Stromal cell of bone marrow (primary cell): ENCODE measurements at regions not wholly inside any gene's neighbourhood (a gene's known extent, or its start where the extent isn't known, plus 50 kb on each side); places are given as distances from the start of the nearest gene placed in this dataset.

Experiments
- DNase-seq: peaks from one replicate; pipeline ENCODE4 v3.0.0-alpha.2; 2012; ENCODE audit warnings: low read depth

DNA sequence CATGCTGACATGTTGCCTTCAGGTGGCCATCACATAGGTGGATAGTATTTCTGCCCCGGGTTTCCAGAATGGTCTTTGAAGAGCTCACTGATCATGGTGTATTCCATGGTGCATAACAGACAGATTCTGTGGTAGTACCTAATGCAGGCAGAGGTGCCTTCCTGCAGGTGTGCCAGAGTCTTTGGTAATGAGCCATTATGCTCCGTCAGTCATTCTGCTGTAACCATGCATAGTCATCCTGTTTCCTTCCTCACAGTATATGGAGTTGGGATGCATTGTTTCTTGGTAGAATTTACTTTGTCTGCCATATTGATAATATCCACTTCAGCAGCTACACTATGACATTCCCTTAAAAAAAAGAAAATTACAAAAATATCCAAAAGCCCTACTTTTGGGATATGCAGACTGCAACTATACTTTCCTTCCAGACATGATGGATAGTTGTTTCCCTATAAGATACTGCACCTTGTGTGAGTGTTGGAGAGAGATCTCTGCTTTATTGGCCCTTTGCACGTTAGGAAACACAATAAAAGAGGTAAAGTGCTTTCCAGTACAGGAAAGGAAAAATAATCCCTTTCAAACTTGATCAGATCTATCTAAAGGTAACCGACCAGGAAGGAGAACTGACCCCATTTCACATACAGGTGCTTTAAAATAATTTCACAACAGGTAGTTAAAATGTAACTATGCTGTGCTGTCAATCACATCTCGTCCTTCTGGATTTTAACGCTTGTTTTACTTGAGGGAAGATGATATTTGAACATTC, 537.5 kb upstream of the WWC1 start:
- no peak for DNase-seq

DNA sequence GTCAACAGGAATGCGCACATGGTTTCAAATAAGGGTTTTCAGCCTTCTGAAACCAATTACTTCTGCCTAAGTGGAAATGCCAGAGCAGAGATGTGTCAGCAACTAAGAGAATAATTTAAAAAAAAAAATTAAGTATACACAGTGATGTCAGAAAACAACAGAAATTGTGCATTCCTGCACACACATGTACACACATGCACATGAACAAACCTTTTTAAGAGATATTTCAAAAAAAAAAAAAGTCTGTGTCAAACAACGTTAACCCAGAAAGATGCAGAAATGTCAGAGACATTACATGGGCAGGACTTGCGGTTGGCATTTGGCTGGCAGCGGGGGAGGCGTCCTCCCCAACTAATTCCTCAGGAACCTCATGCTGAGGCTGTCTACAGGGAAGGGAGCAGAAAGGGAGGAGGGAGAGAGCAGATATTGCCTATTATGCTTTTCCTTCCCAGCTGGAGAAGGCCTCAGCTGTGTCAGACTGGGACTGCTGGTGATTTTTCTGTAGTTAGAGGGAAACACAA, 536.9 kb upstream of the WWC1 start:
- DNase-seq: no peak

DNA sequence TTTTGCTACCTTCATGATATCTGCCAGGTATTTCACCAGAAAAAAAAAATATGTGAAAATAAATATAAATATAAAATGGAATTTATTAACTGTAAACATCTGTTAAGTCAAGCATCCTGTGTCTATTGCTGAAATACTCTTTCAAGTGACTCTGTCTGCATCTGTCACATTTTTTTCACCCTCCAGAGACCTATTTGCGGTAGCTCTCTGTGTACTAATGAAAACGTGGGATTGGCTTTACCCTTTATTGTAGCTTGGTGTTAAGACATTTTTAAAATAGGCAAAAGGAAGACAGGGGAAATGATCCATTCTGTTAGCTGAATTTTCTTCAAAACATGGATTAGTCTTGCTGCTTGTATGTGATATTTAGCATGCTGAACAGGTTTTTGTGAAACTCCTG, 536.0 kb upstream of the WWC1 start:
- no peak for DNase-seq

DNA sequence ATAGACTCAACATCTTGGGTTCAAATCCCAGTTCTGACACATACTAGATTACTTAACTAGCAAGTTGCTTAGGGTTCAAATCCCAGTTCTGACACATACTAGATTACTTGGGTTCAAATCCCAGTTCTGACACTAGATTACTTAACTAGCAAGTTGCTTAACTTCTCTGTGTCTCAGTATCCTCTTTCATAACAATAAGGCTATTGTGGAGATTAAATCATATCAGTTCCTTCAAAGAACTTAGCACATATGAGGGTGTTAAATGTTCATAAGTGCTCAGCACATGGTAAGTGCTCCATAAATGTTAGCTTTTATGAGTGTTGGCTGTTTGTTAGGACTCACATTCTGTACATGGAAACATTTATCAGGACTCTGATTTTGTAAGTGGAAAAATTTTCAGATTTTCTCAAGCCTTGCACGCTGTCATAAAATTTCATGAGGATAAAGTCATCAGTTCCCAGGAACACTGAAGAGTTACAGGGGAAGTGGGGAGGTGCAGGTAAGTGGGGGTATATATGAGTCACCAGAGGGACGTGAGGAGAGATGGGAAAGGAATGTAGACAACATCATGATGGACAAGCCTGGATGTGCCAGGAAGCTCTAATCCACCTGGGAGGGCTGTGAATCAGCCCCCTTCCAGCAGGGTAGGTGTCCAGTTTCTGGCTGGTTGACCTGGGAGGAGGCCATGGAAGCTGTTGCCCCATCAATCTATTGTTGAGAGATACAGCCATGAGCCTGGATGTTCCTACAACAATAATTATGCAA, 532.2 kb upstream of the WWC1 start:
- no peak for DNase-seq

DNA sequence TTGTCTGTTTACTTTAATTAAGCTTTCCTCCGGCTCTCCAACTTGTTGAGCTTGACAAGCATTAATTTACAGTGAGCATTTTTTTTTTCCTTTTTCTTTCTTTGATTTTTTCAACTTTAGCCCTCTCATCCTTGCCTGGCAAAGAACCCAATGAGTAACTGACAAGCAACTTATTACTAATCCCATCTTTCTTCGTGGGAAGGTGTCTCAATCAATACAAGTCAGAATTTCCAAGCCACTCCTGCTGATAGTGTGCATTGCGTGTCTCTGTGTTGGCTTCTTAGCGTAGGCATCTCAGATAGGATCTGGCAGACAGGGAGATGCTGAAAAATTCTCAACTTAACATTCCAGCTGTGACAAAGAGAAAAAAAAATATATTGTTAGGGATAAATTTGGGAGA, 527.7 kb upstream of the WWC1 start:
- DNase-seq: peak; percentile 53

DNA sequence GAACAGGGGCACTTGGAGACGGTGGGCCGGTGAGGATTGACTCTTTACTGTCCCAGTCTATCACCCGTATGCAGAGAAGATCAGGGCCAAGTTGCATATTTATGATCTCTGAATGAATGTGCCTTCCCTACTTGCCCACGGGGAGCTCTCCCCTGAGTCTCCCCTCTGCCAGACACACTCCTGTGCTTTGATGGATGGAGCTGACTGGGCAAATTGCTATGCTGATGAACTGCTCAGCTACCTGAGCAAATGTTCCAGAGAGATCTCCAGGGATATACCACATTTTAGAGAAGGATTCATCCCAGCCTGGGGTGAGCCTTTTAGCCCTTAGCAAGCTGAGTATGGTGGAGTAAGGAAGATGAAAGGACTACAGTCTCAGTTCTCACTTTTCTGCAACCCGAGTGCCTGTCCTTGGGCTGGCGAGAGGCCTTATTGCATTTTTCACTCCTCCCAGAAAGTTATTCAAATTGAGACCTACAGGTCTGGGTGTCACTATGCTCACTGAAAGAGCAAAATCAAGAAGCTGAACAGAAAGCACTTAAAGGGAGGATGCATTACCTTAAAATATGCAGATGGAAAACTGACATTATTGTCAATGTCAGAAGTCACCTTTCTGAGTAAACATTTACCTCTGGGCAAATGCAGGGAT, 526.7 kb upstream of the WWC1 start:
- no peak for DNase-seq

DNA sequence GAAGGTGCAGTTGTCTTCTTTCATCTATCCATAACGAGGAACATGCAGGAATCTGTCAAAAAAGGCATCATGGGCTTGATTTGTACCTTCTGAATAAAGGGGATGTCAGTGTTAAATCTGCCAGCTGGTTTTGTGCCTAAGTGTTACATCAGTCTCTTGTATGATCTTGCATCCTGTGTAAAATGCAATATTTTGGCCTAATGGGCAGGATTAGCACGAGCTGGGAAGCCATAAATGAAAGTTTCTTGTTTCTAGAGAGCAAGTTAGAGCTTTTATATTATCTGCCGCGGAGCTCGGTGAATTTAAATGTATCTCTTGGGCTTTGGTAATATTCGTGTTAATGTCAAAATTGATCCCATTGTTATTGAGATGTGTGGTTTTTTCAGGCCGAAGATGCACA, 526.1 kb upstream of the WWC1 start:
- DNase-seq: no peak

DNA sequence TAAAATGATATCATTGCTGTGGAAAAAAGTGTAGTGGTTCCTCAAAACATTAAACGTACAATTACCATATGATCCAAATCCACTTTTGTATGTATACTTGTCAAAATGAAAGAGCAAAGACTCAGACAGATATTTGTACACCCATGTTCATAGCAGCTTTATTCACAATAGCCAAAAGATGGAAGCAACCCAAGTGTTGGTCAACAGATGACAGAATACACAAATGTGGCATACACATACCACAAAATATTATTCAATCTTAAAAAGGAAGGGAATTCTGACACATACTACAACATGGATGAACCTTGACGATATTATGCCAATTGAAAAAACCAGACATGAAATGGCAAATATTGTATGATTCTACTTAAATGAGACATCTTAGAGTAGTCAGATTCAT, 524.5 kb upstream of the WWC1 start:
- no peak for DNase-seq

DNA sequence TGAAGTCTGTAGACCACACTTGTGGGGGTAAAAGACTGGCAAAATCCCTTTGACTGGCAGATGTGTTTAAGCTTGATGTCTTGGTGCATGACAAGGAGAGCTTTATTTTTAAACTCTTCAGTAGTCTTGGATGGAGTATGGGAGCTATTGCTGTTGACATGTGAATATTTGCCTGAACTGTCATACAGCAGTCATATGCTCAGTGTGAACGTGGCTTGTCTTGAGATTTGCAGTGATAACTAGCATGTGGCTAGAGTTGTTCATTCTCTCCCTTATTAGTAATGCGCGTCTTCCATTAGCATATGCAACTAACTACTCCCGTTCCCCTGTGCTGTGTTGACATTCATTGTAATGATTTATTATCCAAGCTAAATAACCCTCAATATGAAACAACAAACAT, 523.6 kb upstream of the WWC1 start:
- no peak for DNase-seq

DNA sequence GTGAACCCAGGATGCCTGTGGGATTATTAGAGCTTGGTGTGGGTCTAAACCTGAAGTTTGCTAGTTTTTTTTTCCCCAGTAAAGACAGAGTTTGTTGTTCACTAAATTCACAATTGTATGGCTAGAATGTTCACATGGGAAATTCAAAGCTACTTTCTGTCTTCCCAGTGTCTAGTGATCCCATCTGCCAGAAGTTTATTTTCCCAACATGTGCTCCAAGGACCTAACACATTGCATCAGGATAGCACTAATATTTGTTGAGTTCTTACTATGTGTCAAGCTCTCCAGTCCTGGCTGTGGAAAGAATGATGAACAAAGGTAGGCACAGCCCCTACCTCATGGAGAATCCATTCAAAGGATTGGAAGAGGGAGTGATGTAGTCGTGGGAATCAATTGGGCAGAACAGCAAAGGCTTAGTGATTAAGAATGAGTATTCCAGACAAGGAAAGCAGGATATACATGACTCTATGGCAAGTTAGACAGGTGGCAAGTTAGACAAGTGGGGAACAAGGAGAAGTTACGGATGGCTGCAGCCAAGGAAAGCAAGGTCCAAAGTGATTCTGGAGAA, 521.5 kb upstream of the WWC1 start:
- DNase-seq: no peak

DNA sequence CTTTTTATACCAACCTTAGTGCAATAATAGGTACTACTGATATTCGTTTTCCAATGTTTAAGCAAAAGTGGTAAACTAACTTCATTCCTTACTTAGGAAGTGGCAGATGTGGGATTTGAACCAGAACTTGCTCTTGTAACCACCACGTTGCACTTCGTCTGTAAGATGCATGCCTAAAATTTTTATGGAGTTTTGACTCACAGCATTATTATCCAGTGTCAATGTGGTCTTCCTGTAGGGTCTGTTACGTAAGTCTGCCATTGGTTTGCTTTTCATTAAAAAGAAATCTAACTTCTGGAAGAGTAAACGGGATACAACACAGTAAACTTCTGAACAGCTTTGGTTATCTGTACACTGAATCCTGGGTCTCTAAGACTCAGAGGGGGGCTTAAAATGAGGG, 521.0 kb upstream of the WWC1 start:
- DNase-seq: no peak

DNA sequence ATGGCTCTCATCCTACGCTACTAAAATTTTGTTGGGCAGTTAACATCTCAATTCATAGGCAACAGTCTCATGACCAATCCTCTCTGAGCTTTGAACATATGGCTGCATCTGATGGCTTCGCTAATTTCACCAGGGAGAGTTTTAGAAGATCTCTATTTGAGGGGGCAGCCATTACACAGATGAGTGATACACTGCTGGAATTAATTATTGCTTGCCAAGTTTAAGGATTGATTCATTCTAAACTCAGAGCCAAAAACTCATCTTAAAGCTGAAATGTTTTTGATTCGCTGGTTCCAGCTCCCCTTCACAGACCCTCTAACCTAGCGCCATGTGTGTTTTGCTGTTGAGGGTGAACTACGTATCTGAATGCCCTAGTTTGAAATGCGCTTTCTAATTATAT, 519.9 kb upstream of the WWC1 start:
- DNase-seq: no peak

DNA sequence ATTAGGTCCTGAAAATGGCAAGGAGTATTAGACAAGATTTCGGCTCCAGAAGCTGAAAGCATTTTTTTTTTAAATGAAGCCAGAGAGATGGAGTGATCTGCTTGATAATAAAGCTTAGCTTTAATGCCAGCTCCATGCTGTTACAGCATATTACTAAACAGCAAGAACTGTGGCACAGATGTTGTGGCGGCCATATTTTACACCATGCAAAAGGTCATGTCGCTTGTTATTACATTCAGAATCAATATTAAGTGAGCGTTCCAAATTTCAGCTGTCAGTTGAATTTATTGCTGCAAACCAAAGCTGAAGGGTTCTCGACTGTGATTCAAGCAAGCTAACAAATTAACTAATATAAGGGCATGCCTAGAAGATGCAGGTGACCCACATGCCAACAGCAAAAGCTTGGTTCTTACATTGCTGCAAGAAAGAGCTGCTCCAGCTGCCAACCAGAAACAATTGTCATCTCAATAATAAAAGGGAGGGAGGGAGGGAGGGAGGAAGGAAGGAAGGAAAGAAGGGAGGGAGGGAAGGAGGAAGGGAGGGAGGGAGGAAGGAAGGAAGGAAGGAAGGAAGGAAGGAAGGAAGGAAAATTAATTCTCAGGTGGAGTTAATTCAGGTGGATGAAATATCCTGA, 517.7 kb upstream of the WWC1 start:
- DNase-seq: no peak

DNA sequence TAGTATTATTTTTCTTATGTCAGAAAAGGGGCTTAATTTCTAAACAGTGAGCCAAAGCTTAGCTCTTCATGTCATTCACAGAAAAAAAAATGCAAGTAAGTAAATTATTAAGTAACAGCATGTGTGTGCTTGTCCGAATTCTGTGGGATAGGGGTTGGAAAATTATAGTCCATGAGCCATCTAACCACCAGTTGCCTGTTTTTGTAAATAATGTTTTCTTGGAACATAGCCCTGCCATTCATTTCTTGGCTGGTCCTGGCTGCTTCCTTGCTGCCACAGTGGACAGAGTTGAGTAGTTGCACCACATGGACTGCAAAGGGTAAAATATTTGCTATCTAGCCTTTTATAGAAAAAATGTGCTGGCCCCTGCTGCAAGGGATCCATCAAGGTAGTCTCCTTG, 513.7 kb upstream of the WWC1 start:
- no peak for DNase-seq

DNA sequence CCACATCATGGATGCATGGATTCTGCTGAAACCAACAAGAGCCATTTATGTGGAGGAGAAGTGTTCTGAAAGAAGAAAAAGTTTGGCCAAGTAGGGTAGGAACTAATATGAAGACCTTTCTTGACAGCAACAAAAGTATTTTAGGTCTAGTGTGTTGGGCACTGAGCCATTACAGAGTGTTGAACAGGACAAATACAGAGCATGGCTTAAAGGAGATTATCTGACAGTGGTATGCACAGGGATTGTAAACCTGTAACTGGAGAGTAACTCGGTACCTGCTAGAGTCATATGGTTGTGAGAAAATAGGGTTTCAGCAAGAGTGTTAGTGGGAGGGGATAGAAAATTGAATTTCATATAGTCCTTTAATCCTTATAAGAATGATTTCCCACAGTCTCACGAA, 513.2 kb upstream of the WWC1 start:
- DNase-seq: no peak

DNA sequence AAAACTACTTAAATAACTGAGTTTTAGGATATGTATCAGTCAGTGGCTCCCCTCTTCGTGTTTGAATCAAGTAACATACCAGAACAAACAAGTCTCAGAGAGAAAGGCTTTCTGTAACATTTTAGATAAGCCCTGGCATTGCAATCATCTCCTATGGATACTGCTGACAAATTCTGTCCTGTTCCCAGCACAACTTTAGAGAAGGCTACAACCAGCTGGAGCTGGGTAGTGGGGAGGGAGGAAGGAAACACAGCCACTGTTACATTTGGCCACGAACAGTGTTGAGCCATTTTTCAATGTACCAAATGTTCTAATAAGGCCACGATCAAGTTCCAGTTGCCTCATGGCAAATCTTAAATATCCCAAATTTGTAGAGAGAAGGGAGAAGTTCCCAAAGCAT, 511.8 kb upstream of the WWC1 start:
- DNase-seq: no peak

DNA sequence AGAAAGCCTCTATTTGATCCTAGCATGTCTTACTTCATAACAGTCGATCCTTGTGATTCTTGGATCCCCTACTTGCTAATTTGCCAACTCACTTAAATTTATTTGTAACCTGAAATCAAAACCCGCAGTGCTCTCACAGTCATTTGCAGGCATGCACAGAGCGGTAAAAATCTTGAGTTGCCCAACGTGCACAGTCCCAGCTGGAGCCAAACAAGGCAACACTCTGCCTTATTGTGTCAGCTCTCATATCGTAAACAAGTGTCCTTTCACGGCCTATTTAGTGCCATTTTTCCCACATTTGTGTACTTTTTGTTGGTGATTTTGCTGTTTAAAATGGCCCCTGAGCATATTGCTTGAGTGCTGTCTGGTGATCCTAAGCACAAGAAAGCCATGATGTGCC, 511.3 kb upstream of the WWC1 start:
- no peak for DNase-seq

DNA sequence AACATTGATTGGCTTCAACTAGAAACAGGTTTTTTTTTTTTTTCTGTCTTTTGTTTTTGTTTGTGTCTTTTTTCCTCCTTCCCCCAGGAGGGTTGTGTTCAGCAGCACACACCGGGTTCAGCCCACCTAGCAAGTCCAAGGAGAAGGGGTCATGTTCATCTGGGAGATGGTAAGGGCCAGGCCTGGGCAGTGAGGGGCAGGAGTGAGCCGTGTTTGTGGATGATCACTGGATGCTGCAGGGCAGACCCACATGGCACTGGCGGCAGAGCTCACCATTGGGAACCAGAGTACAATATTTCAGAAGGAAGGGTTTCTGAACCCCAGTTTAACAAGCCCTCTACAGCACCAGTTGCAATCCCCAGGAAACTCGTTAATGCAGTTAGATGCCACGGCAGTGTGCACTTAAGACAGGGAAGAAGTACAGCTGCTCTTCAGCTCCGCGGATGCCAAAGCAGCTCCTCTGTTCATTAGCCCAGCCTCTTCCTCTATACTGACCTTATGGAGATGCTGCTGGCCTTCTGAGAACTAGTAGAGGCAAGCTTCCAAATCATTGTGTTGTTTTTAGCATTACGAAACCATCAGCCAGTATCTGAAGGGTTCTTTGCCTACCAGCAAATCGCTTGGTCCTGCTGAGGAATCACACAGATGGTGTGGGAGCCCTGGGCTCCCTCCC, 508.2 kb upstream of the WWC1 start:
- DNase-seq: no peak

DNA sequence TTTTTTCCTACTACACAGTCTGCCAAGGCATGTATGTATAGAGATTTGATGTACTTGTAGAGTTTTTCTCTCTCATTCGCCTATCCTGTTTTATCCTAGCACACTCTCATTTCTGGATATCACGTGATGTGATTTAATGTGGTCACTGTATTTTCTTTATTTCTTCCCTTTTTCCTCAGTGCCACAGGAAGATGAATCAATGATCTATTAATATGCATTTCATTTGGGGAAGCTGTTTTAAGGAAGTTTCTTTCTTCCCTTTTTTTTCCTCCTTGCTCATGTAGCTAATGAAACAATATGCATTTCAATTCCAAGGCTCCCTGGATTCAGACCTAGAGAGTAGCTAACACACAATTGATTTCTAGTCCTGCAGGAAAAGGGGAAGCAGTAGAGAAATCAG, 506.3 kb upstream of the WWC1 start:
- no peak for DNase-seq

DNA sequence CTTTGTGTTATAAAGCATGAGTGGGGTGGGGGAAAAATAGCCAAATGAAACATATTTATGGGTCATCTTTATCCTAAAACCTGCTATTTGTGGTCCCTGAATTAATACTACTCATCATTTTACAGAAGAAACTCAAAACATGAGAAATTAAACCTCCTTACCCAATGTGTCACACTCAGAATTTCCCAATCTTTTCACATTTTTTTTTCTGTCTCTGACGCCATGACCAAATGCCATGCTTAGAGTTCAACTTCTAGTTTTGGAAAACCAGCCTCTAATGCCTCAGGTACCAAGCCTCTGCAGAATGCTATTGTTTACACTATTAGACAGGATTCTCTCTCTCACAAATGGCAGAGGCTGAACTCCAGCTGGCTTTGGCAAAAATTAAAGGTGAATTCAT, 505.5 kb upstream of the WWC1 start:
- no peak for DNase-seq

DNA sequence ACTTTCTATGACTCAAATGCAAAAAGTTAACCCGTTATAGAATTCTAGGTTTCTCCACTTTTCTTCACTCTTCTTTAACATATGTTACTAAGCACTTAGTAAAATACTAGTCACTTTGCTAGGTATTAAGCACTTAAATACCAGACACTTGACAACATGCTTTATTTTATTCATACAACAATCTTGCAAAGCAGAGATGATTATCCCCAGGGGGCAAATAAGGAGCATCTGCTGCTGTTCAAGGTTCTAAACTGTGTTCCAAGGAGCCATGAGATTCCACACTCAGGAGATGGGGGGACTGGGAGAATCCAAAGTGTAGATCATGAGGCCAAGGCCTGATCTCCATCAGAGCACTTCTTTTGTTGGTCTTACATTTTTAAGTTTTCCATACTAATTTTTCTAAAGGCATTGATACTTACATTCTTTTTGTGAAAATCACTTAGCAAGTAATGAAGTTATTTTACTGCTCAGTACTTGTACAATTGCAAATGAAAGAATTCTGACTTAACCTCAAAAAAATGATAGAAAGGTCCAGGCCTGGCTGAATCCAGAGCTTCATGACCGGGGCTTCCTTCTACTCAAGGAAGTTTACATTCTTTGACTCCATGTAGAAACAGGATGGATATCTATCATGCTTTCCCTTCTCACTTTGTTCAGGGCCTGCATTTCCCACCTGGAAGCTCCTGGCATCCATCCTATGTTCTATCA, 504.4 kb upstream of the WWC1 start:
- no peak for DNase-seq
